NCI-H146 treated with DMSO at 0.1 percent for 48 hours (cell line): ENCODE measurements at regions not wholly inside any gene's neighbourhood (a gene's known extent, or its start where the extent isn't known, plus 50 kb on each side); places are given as distances from the start of the nearest gene placed in this dataset.

Experiments
- DNase-seq: peaks from one replicate; lab custom pipeline; 2025; ENCODE audit not compliant: unreplicated experiment; lab: John Stamatoyannopoulos, UW

- no peak for DNase-seq
Measured at GRCh38 chr6:169341065-169341464, 87.4 kb upstream of the THBS2 start.

DNA sequence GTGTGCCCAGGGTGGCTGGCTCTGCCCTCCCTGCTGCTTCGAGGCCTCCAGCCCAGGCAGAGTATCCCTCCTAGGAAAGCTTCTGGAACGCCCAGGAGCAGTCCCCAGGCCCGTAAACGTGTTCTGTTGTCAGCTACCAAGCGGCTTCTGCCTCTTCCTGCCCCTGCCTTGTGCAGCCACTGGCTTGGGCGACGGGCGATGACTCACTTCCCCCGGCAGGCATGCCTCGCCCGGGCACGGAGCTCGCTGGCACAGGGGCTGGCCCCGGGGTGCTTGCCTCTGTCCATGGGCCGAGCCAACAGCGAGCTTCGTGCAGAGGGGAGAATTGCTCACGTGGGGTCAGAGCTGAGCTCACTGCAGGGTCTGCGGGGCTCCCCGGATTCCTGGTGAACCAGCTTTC is 86.7 kb upstream of the THBS2 start:
- no peak for DNase-seq

GRCh38 chr6:169339731-169340309 is 86.2 kb upstream of the THBS2 start:
- no peak for DNase-seq

GRCh38 chr6:169339025-169339424 is 85.4 kb upstream of the THBS2 start:
- DNase-seq: no peak

DNA sequence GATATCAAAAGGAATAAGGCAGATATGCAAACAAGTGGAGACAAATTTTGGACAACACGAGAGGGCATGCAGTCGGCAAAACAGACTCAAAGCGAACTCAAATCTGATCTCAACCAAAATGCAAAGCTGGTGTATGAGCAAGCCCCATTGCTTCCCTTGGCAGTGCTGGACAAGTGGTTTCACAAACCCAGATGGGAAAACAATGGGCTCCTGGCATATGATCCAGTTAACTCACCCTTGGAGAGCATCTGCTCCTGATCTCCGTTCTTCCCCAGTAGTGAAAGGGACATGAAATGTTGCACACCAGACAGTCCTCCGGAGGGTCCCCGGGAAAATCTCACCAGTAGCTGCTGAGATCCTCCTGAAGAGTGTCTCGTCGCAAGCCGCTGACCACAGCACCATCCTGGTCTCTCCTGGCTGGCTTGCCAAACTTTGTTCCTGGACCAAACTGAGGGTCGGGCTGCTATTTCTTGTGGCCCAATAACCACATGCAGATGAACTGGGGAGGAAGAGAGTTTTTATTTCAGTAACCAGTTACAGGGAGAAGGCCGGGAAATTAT is 84.3 kb upstream of the THBS2 start:
- no peak for DNase-seq

- DNase-seq: no peak
Measured at GRCh38 chr6:169335301-169335700, 81.7 kb upstream of the THBS2 start.

- no peak for DNase-seq
Measured at GRCh38 chr6:169332250-169332649, 78.6 kb upstream of the THBS2 start.

DNA sequence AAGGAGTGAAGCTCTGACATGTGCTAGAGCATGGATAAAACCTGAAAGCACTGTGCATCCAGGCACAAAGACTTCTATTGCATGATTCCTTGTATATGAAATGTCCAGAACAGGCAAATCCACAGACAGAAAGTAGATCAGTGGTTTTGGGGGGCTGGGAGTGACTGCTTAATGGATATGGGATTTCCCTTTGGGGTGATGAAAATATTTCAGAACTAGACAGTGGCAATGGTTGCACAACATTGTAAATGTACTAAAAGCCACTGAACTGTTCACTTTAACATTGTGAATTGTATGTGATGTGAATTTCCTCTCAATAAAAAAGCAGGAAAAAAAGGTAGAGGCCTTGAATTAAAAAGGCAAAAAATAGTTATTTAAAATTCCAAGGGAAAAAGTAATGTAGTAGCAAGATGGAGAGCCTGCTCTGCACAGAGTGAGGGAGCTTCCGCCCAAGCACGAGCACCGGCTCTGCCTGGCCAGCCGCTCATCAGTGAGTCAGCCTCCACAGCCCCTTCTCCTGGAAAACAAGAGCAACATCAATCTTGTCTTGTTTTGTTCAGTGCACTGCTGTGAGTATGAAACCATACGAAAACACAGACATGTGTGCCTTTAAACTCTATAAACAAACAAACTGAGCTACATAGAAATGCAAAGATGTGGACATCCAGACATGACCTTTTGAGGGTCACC is 74.6 kb upstream of the THBS2 start:
- no peak for DNase-seq

GRCh38 chr6:169326067-169326799 is 72.6 kb upstream of the THBS2 start:
- peak; percentile 60 for DNase-seq

DNA sequence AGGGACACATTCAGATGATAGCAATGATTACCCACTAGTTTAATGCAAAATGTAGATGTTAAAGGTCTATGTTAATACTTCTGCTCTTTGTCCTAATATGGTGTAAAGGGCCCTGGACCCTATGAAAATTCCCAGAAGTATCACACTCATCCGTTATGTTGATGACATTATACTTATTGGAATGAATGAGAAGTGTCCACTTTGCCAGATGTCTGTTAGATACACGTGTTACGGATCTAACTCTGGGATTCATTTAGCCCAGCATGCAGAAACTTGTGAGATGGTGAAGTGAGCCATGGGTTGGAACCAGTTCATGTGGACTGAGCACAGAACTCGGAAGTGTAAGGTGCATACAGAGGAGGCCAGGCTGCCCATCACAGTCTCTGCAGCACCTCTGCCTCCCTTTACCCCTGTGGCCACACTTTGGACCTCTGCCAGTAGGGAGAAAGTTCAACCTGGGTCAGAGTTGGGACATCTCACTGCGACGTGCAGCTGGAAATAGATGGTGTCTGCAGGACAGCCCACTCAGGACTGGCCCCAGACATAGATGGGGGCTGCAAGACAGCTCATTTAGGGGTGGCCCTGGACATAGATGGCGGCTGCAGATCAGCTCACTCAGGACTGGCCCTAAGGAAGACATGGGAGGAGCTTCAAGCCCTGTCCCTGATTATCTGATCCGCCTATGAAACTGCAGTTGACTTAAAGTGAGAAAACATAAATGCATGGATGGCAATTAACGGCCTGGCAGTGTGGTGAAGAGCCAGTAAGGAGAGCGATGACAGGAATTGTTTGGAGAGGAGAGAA is 71.2 kb upstream of the THBS2 start:
- DNase-seq: no peak

DNA sequence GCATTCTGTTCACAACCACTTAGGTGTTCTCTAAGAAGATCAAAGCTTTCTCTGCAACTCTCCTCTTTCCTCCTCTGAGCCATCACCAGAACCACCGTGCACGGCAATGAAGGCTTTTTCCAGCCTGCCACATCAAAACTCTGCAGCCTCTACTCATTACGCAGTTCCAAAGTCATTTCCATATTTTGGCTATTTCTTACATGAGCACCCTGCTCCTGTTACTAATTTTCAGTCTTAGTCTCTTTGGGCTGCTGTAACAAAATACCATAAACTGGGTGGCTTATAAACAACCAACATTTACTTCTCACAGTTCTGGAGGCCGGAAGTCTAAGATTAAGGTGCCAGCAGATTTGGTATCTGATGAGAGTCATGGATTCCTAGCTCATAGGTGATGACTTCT is 70.4 kb upstream of the THBS2 start:
- no peak for DNase-seq

DNA sequence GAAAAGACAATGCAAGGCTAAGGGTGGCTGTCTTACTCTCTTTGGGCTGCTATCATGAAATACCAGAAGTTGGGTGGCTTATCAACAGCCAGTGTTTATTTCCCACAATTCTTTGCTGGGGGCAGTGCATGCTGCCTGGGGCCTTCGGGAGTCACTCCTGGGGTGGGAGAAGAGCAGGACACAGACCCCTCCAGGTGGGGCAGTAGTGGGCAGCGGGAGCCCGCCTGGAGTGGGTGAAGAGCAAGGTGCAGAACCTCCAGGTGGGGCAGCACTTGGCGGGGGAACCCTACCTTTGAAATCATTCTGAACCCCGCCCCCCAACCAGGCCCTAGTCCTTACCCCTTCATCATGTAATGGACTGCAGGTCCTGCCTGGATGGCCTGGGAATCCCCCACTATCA is 69.6 kb upstream of the THBS2 start:
- DNase-seq: no peak

DNA sequence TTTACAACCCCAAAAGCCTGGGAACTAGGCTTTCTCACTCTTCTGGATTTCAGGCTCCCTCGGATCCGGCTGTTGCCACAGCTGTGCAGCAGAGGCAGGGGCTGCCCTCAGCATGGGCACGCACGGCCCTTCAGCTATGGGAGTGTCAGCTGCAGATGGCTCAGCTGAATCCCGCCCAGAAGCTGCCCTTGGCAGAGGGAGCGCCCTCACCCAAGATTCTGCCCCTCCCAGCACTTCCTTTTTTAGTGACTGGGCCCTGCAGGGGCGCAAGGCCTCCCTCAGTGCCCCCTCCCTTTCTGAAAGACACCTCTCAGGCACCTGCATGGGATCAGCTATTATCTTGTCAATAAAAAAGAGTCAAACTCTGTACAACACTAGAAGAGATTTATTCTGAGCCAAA is 67.9 kb upstream of the THBS2 start:
- DNase-seq: no peak

- no peak for DNase-seq
Measured at GRCh38 chr6:169320013-169320412, 66.4 kb upstream of the THBS2 start.

GRCh38 chr6:169317441-169318202 is 64.0 kb upstream of the THBS2 start:
- DNase-seq: no peak

DNA sequence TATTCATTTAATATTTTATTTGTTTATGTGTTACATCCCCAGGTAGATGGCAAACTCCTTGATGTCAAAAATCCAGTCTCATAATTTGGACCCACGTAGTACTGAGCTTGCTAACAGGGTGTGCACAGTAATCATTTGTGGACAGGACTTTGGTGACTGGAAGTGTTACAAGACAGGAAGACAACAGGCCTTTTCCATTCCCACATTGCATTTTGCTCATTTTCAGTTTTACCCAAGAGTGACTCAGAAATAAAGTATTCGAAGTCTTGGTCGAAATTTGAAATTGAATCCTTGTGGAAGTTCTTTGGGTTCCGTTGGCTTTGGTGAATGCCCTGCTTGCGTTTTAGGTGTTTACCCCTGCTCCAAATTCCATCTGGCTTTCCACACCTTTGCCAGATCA is 63.0 kb upstream of the THBS2 start:
- no peak for DNase-seq

GRCh38 chr6:169315830-169316614 is 62.4 kb upstream of the THBS2 start:
- no peak for DNase-seq

GRCh38 chr6:169313347-169314010 is 59.8 kb upstream of the THBS2 start:
- no peak for DNase-seq

- DNase-seq: peak; percentile 19
Measured at GRCh38 chr6:169312658-169313346, 59.2 kb upstream of the THBS2 start.
